Keratinocyte (primary cell): ENCODE measurements at regions not wholly inside any gene's neighbourhood (a gene's known extent, or its start where the extent isn't known, plus 50 kb on each side); places are given as distances from the start of the nearest gene placed in this dataset.

ENCODE experiments used
- DNase-seq: peaks from one replicate; pipeline ENCODE4 v3.0.0-alpha.2; 2011; ENCODE audit warnings: low read depth, missing footprints, low spot score
- FAIRE-seq: peaks from 2 replicates; lab custom pipeline; 2011; peaks lifted over from hg19 to GRCh38; lab: Jason Lieb, UNC
- H2AFZ ChIP-seq: 2 replicates; pipeline ENCODE4 v1.6.0; 2012; ENCODE audit warnings: low read length, control low read depth, inconsistent platforms; ENCODE audit not compliant: control insufficient read depth
- H3K27ac ChIP-seq: 2 replicates; pipeline ENCODE4 v1.5.1; 2011; ENCODE audit warnings: low read length; ENCODE audit not compliant: control insufficient read depth, insufficient read depth
- H3K27me3 ChIP-seq: 3 replicates; pipeline ENCODE4 v1.6.0; 2011; ENCODE audit warnings: low read length; ENCODE audit not compliant: control insufficient read depth, insufficient read depth; ENCODE audit errors: extremely low read depth
- H3K36me3 ChIP-seq, 2 experiments: 2 replicates in 1 of 2; 3 replicates in 1 of 2; pipeline ENCODE4 v1.5.1; 2011; ENCODE audit warnings: low read length in 2 of 2, mild to moderate bottlenecking in 1 of 2; ENCODE audit not compliant: control insufficient read depth in 2 of 2, insufficient read depth in 2 of 2; ENCODE audit errors: extremely low read depth in 1 of 2
- H3K4me1 ChIP-seq: 3 replicates; pipeline ENCODE4 v1.5.1; 2011; ENCODE audit warnings: low read length; ENCODE audit not compliant: control insufficient read depth, insufficient read depth; ENCODE audit errors: extremely low read depth
- H3K4me2 ChIP-seq: 3 replicates; pipeline ENCODE4 v1.6.0; 2011; ENCODE audit warnings: low read depth, low read length; ENCODE audit not compliant: control insufficient read depth, insufficient read depth; ENCODE audit errors: extremely low read depth
- H3K4me3 ChIP-seq, 3 experiments: fragments of 200-600 bp in 1 of 3; sonication (generic) in 1 of 3; 2 replicates in 2 of 3; 3 replicates in 1 of 3; pipeline ENCODE4 v1.5.1; 2011 to 2016; ENCODE audit warnings: low read length in 3 of 3, mild to moderate bottlenecking in 3 of 3, control low read depth in 2 of 3, inconsistent platforms in 1 of 3, low read depth in 1 of 3, mixed read lengths in 1 of 3, mixed run types in 1 of 3, moderate library complexity in 1 of 3; ENCODE audit not compliant: control insufficient read depth in 2 of 3, insufficient read depth in 2 of 3; ENCODE audit errors: extremely low read depth in 1 of 3
- H3K79me2 ChIP-seq: 2 replicates; pipeline ENCODE4 v1.6.0; 2012; ENCODE audit warnings: low read length; ENCODE audit not compliant: control insufficient read depth, insufficient read depth
- H3K9ac ChIP-seq: 3 replicates; pipeline ENCODE4 v1.6.0; 2011; ENCODE audit warnings: low read length; ENCODE audit not compliant: control insufficient read depth, insufficient read depth; ENCODE audit errors: extremely low read depth
- H3K9me1 ChIP-seq: 3 replicates; pipeline ENCODE4 v1.6.0; 2011; ENCODE audit warnings: low read length; ENCODE audit not compliant: control insufficient read depth, insufficient read depth; ENCODE audit errors: extremely low read depth
- H3K9me3 ChIP-seq: 2 replicates; pipeline ENCODE4 v1.5.1; 2012; ENCODE audit warnings: low read depth, low read length; ENCODE audit not compliant: control insufficient read depth
- H4K20me1 ChIP-seq: 3 replicates; pipeline ENCODE4 v1.6.0; 2011; ENCODE audit warnings: low read length; ENCODE audit not compliant: control insufficient read depth, insufficient read depth; ENCODE audit errors: extremely low read depth
- CTCF ChIP-seq, 3 experiments: IDR thresholded peaks in 1 of 3; conservative IDR thresholded peaks in 1 of 3; optimal IDR thresholded peaks in 1 of 3; 2 replicates in 2 of 3; 3 replicates in 1 of 3; pipeline versions ENCODE3 to v1.5.1; 2011; ENCODE audit warnings: low read length in 3 of 3, mild to moderate bottlenecking in 3 of 3, moderate library complexity in 2 of 3, control low read depth in 1 of 3, inconsistent platforms in 1 of 3; ENCODE audit not compliant: insufficient read depth in 2 of 3; ENCODE audit errors: extremely low read depth in 1 of 3
- EZH2 ChIP-seq: IDR thresholded peaks from one replicate; pipeline ENCODE4 v1.6.1; 2012; ENCODE audit warnings: inconsistent platforms, mild to moderate bottlenecking, low read length, moderate library complexity
- dilution Hi-C: fragments of 300-500 bp; cut with MboI; formaldehyde crosslinking; loops from one replicate; pipeline ENCODE4 v1.7.0; 2020; ENCODE audit warnings: low sequenced_read_pairs; ENCODE audit not compliant: extremely low pct_ligation_motif_present

- Histone ChIP-seq H3K79me2 (no peaks in the 10 kb centered on the region), H3K9me3 (no peaks in the 10 kb centered on the region), H2AFZ (no peak overlapping the region), H3K27me3 (no peaks in the 10 kb centered on the region), H3K9ac (no peak overlapping the region), H3K36me3 (no peaks in the 10 kb centered on the region), H3K27ac (no peak overlapping the region), H3K4me1 (no peaks in the 10 kb centered on the region), H3K4me2 (no peak overlapping the region), H4K20me1 (no peaks in the 10 kb centered on the region), H3K9me1 (no peaks in the 10 kb centered on the region), H3K4me3 (no peak overlapping the region)
- no peak for FAIRE-seq
- no peak for TF ChIP-seq CTCF (optimal IDR thresholded peaks at IDR 0.05 in 1 of 3, IDR thresholded peaks at IDR 0.05 in 1 of 3, conservative IDR thresholded peaks at IDR 0.05 in 1 of 3; ENCODE audit: extremely low read depth in 1 of 3, insufficient read depth in 2 of 3, low read length in 3 of 3)
- TF ChIP-seq EZH2: no peak
- dilution Hi-C loops: no loop called here
- DNase-seq: no peak
Observed at GRCh38 chr2:21270083-21270491, 146.3 kb downstream of the TDRD15 start.

GRCh38 chr2:21270708-21271122 is 146.9 kb downstream of the TDRD15 start:
- no peak overlapping the region for H3K27ac ChIP-seq
- dilution Hi-C loops: no loop called here
- H3K4me1 ChIP-seq: no peaks in the 10 kb centered on the region
- no peak overlapping the region for H3K4me3 ChIP-seq
- no peak overlapping the region for H3K4me2 ChIP-seq
- no peaks in the 10 kb centered on the region for H3K27me3 ChIP-seq
- TF ChIP-seq EZH2 (no peak), CTCF (optimal IDR thresholded peaks at IDR 0.05 in 1 of 3, IDR thresholded peaks at IDR 0.05 in 1 of 3, conservative IDR thresholded peaks at IDR 0.05 in 1 of 3; ENCODE audit: extremely low read depth in 1 of 3, insufficient read depth in 2 of 3, low read length in 3 of 3) (no peak)
- H4K20me1 ChIP-seq: no peaks in the 10 kb centered on the region
- H3K79me2 ChIP-seq: no peaks in the 10 kb centered on the region
- no peak overlapping the region for H2AFZ ChIP-seq
- H3K9me1 ChIP-seq: no peaks in the 10 kb centered on the region
- H3K9me3 ChIP-seq: no peaks in the 10 kb centered on the region
- no peaks in the 10 kb centered on the region for H3K36me3 ChIP-seq
- no peak for DNase-seq
- no peak overlapping the region for H3K9ac ChIP-seq
- FAIRE-seq: no peak
